ENCODE measurements at regions not wholly inside any gene's neighbourhood (a gene's known extent, or its start where the extent isn't known, plus 50 kb on each side); places are given as distances from the start of the nearest gene placed in this dataset.
A peak's percentile ranks its signal among the peaks of the same experiment; 100 is the strongest.

- Histone ChIP-seq H3K4me3 (ENCODE audit: insufficient read depth, low read depth, low read length) (no peak overlapping the region), H3K36me3 (replicated peaks; ENCODE audit: control insufficient read depth, insufficient read depth, low read length) (no peaks in the 10 kb centered on the region), H3K27me3 (ENCODE audit: control insufficient read depth, insufficient read depth, low read length) (no peaks in the 10 kb centered on the region)
- no peak for DNase-seq
These were observed 1491.7 kb upstream of the RAG2 start for GRCh38 chr11:38089726-38090125.

GRCh38 chr11:38060920-38061319 is 1462.9 kb upstream of the RAG2 start:
- Histone ChIP-seq H3K36me3 (replicated peaks; ENCODE audit: control insufficient read depth, insufficient read depth, low read length) (no peaks in the 10 kb centered on the region), H3K27me3 (ENCODE audit: control insufficient read depth, insufficient read depth, low read length) (no peaks in the 10 kb centered on the region), H3K4me3 (ENCODE audit: insufficient read depth, low read depth, low read length) (no peak overlapping the region)
- no peak for DNase-seq

GRCh38 chr11:38060136-38060535 is 1462.1 kb upstream of the RAG2 start:
- no peaks in the 10 kb centered on the region for H3K27me3 ChIP-seq (ENCODE audit: control insufficient read depth, insufficient read depth, low read length)
- no peak overlapping the region for H3K4me3 ChIP-seq (ENCODE audit: insufficient read depth, low read depth, low read length)
- no peaks in the 10 kb centered on the region for H3K36me3 ChIP-seq (replicated peaks; ENCODE audit: control insufficient read depth, insufficient read depth, low read length)
- DNase-seq: no peak

- no peaks in the 10 kb centered on the region for H3K36me3 ChIP-seq (replicated peaks; ENCODE audit: control insufficient read depth, insufficient read depth, low read length)
- H3K27me3 ChIP-seq (ENCODE audit: control insufficient read depth, insufficient read depth, low read length): no peaks in the 10 kb centered on the region
- H3K4me3 ChIP-seq (ENCODE audit: insufficient read depth, low read depth, low read length): no peak overlapping the region
- peak; percentile 8 for DNase-seq
These were observed 1448.6 kb upstream of the RAG2 start for GRCh38 chr11:38046571-38047135.

- DNase-seq: no peak
- H3K4me3 ChIP-seq (ENCODE audit: insufficient read depth, low read depth, low read length): no peak overlapping the region
- H3K36me3 ChIP-seq (replicated peaks; ENCODE audit: control insufficient read depth, insufficient read depth, low read length): no peaks in the 10 kb centered on the region
- no peaks in the 10 kb centered on the region for H3K27me3 ChIP-seq (ENCODE audit: control insufficient read depth, insufficient read depth, low read length)
These were observed 1445.0 kb upstream of the RAG2 start for GRCh38 chr11:38043060-38043459.

- DNase-seq: no peak
- H3K4me3 ChIP-seq (ENCODE audit: insufficient read depth, low read depth, low read length): no peak overlapping the region
- no peaks in the 10 kb centered on the region for H3K27me3 ChIP-seq (ENCODE audit: control insufficient read depth, insufficient read depth, low read length)
- no peaks in the 10 kb centered on the region for H3K36me3 ChIP-seq (replicated peaks; ENCODE audit: control insufficient read depth, insufficient read depth, low read length)
These were observed 1440.7 kb upstream of the RAG2 start for GRCh38 chr11:38038777-38039176.

- H3K36me3 ChIP-seq (replicated peaks; ENCODE audit: control insufficient read depth, insufficient read depth, low read length): no peaks in the 10 kb centered on the region
- peak; percentile 14 for DNase-seq
- no peaks in the 10 kb centered on the region for H3K27me3 ChIP-seq (ENCODE audit: control insufficient read depth, insufficient read depth, low read length)
- H3K4me3 ChIP-seq (ENCODE audit: insufficient read depth, low read depth, low read length): no peak overlapping the region
These were observed 1421.2 kb upstream of the RAG2 start for GRCh38 chr11:38019072-38019775.

GRCh38 chr11:38014405-38014804 is 1416.4 kb upstream of the RAG2 start:
- H3K4me3 ChIP-seq (ENCODE audit: insufficient read depth, low read depth, low read length): no peak overlapping the region
- H3K36me3 ChIP-seq (replicated peaks; ENCODE audit: control insufficient read depth, insufficient read depth, low read length): no peaks in the 10 kb centered on the region
- H3K27me3 ChIP-seq (ENCODE audit: control insufficient read depth, insufficient read depth, low read length): no peaks in the 10 kb centered on the region
- no peak for DNase-seq

GRCh38 chr11:38013157-38013556 is 1415.1 kb upstream of the RAG2 start:
- H3K27me3 ChIP-seq (ENCODE audit: control insufficient read depth, insufficient read depth, low read length): no peaks in the 10 kb centered on the region
- no peaks in the 10 kb centered on the region for H3K36me3 ChIP-seq (replicated peaks; ENCODE audit: control insufficient read depth, insufficient read depth, low read length)
- DNase-seq: no peak
- no peak overlapping the region for H3K4me3 ChIP-seq (ENCODE audit: insufficient read depth, low read depth, low read length)

GRCh38 chr11:38011496-38011895 is 1413.5 kb upstream of the RAG2 start:
- Histone ChIP-seq H3K36me3 (replicated peaks; ENCODE audit: control insufficient read depth, insufficient read depth, low read length) (no peaks in the 10 kb centered on the region), H3K4me3 (ENCODE audit: insufficient read depth, low read depth, low read length) (no peak overlapping the region), H3K27me3 (ENCODE audit: control insufficient read depth, insufficient read depth, low read length) (no peaks in the 10 kb centered on the region)
- DNase-seq: no peak

- Histone ChIP-seq H3K36me3 (replicated peaks; ENCODE audit: control insufficient read depth, insufficient read depth, low read length) (no peaks in the 10 kb centered on the region), H3K4me3 (ENCODE audit: insufficient read depth, low read depth, low read length) (no peak overlapping the region), H3K27me3 (ENCODE audit: control insufficient read depth, insufficient read depth, low read length) (no peaks in the 10 kb centered on the region)
- DNase-seq: no peak
These were observed 1411.9 kb upstream of the RAG2 start for GRCh38 chr11:38009932-38010331.

- DNase-seq: no peak
- Histone ChIP-seq H3K27me3 (ENCODE audit: control insufficient read depth, insufficient read depth, low read length) (no peaks in the 10 kb centered on the region), H3K36me3 (replicated peaks; ENCODE audit: control insufficient read depth, insufficient read depth, low read length) (no peaks in the 10 kb centered on the region), H3K4me3 (ENCODE audit: insufficient read depth, low read depth, low read length) (no peak overlapping the region)
These were observed 1408.4 kb upstream of the RAG2 start for GRCh38 chr11:38006466-38006865.

- no peak overlapping the region for H3K4me3 ChIP-seq (ENCODE audit: insufficient read depth, low read depth, low read length)
- no peak for DNase-seq
- H3K36me3 ChIP-seq (replicated peaks; ENCODE audit: control insufficient read depth, insufficient read depth, low read length): no peaks in the 10 kb centered on the region
- H3K27me3 ChIP-seq (ENCODE audit: control insufficient read depth, insufficient read depth, low read length): no peaks in the 10 kb centered on the region
These were observed 1407.6 kb upstream of the RAG2 start for GRCh38 chr11:38005597-38005996.

GRCh38 chr11:37999171-37999570 is 1401.1 kb upstream of the RAG2 start:
- DNase-seq: no peak
- no peaks in the 10 kb centered on the region for H3K27me3 ChIP-seq (ENCODE audit: control insufficient read depth, insufficient read depth, low read length)
- no peaks in the 10 kb centered on the region for H3K36me3 ChIP-seq (replicated peaks; ENCODE audit: control insufficient read depth, insufficient read depth, low read length)
- no peak overlapping the region for H3K4me3 ChIP-seq (ENCODE audit: insufficient read depth, low read depth, low read length)

- Histone ChIP-seq H3K4me3 (ENCODE audit: insufficient read depth, low read depth, low read length) (no peak overlapping the region), H3K27me3 (ENCODE audit: control insufficient read depth, insufficient read depth, low read length) (no peaks in the 10 kb centered on the region), H3K36me3 (replicated peaks; ENCODE audit: control insufficient read depth, insufficient read depth, low read length) (no peaks in the 10 kb centered on the region)
- no peak for DNase-seq
These were observed 1397.8 kb upstream of the RAG2 start for GRCh38 chr11:37995886-37996285.

- Histone ChIP-seq H3K27me3 (ENCODE audit: control insufficient read depth, insufficient read depth, low read length) (no peaks in the 10 kb centered on the region), H3K36me3 (replicated peaks; ENCODE audit: control insufficient read depth, insufficient read depth, low read length) (no peaks in the 10 kb centered on the region), H3K4me3 (ENCODE audit: insufficient read depth, low read depth, low read length) (no peak overlapping the region)
- DNase-seq: no peak
These were observed 1390.0 kb upstream of the RAG2 start for GRCh38 chr11:37988031-37988430.

Measured in H7 (cell line).